ENCODE measurements at regions not wholly inside any gene's neighbourhood (a gene's known extent, or its start where the extent isn't known, plus 50 kb on each side); places are given as distances from the start of the nearest gene placed in this dataset.

- no peak for DNase-seq (ENCODE audit: low spot score)
- TF ChIP-seq CTCF (IDR thresholded peaks at IDR 0.05; ENCODE audit: extremely low read depth, missing control alignments), result no peak
Measured at GRCh38 chr11:128389461-128389976, 197.8 kb downstream of the ETS1 start.

GRCh38 chr11:128388206-128388815, 199.0 kb downstream of the ETS1 start:
- TF ChIP-seq CTCF (IDR thresholded peaks at IDR 0.05; ENCODE audit: extremely low read depth, missing control alignments), result no peak
- no peak for DNase-seq (ENCODE audit: low spot score)

- no peak for DNase-seq (ENCODE audit: low spot score)
- no peak for TF ChIP-seq CTCF (IDR thresholded peaks at IDR 0.05; ENCODE audit: extremely low read depth, missing control alignments)
Measured at GRCh38 chr11:128379587-128380580, 207.5 kb downstream of the ETS1 start.

GRCh38 chr11:128375961-128376360, 211.4 kb downstream of the ETS1 start:
- no peak for DNase-seq (ENCODE audit: low spot score)

GRCh38 chr11:128374026-128374425, 213.3 kb downstream of the ETS1 start:
- no peak for TF ChIP-seq CTCF (IDR thresholded peaks at IDR 0.05; ENCODE audit: extremely low read depth, missing control alignments)
- DNase-seq (ENCODE audit: low spot score), result no peak

More at GRCh38 chr11:128375961-128376360, 211.4 kb downstream of the ETS1 start:
- TF ChIP-seq CTCF (IDR thresholded peaks at IDR 0.05; ENCODE audit: extremely low read depth, missing control alignments), result no peak

GRCh38 chr11:128372977-128373376, 214.4 kb downstream of the ETS1 start:
- TF ChIP-seq CTCF (IDR thresholded peaks at IDR 0.05; ENCODE audit: extremely low read depth, missing control alignments), result no peak
- no peak for DNase-seq (ENCODE audit: low spot score)

- TF ChIP-seq CTCF (IDR thresholded peaks at IDR 0.05; ENCODE audit: extremely low read depth, missing control alignments), result no peak
- no peak for DNase-seq (ENCODE audit: low spot score)
Measured at GRCh38 chr11:128367573-128367972, 219.8 kb downstream of the ETS1 start.

All from GM20000 (cell line).